ENCODE measurements at regions not wholly inside any gene's neighbourhood (a gene's known extent, or its start where the extent isn't known, plus 50 kb on each side); places are given as distances from the start of the nearest gene placed in this dataset.

DNA sequence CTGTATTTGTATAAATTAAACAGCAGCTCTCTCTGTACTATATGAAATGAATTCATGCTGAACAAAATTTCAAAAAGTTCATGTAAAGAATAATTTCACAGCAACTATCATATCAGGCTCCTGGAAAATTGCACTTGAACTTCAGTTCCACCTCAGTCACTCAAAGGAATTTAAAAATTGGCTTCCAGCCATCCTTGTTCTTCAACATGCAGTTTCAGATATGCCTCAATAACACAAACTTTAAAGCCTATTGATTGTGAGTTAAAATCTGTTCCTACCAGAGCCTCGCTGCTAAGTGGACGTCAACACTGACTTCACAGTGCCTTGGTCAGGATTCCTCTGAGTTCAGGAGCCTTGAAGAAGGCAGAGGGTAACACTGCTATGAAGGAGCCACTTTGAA, 418.7 kb upstream of the WWC1 start:
- no peak overlapping the region for H3K4me3 ChIP-seq (ENCODE audit: low read depth, low read length)
- no peak for DNase-seq (ENCODE audit: low read depth)
- TF ChIP-seq CTCF (IDR thresholded peaks at IDR 0.05; ENCODE audit: insufficient read depth, low read length): no peak

DNA sequence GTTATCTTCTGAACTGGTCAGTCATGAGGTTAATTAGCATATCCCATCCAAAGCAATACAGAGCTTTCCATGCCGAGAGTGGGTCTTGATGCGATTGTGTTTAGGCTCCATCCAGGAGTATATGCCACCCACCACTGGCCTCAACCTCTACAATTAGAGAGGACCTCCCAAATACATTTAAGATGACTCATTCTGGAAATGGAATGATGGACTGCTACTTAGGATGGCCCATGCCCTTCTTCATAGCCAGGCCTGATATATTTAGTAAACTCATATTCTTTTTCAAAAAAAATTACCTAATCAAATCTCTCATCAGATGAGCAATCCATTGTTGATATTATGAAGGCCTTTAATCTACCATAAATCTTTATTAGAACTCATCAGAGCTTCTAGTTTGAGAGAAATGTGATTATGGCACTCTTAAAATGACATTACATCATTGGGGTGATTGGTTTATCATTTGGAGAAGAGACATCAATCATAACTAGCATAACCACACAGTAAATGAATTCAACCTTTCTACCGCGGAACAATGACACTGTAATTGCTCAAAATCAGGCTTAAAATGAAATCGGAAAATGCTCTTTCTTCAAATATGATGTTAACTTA, 414.2 kb upstream of the WWC1 start:
- no peak overlapping the region for H3K4me3 ChIP-seq (ENCODE audit: low read depth, low read length)
- TF ChIP-seq CTCF (IDR thresholded peaks at IDR 0.05; ENCODE audit: insufficient read depth, low read length): no peak
- DNase-seq (ENCODE audit: low read depth): no peak

- no peak for DNase-seq (ENCODE audit: low read depth)
- TF ChIP-seq CTCF (IDR thresholded peaks at IDR 0.05; ENCODE audit: insufficient read depth, low read length): no peak
- H3K4me3 ChIP-seq (ENCODE audit: low read depth, low read length): no peak overlapping the region
Measured at GRCh38 chr5:167877924-167878323, 413.5 kb upstream of the WWC1 start.

DNA sequence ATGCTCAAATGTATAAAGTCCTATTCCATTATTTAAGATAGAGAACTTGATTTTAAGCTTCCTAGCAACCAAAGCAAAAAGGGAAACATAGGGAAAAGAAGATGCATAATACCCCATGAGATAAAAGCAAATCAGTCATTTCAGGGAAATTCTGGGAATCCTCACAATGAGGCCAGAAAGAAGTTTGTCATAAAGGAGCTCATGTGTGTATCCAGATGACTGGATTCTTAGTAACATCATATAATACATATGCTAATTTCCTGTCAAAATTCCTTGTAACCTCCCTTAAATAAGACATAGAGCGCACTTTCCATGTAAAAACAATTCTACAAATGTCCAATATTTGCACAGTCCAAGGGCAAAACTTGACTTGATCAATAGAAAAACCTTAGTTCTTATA, 411.0 kb upstream of the WWC1 start:
- no peak for TF ChIP-seq CTCF (IDR thresholded peaks at IDR 0.05; ENCODE audit: insufficient read depth, low read length)

DNA sequence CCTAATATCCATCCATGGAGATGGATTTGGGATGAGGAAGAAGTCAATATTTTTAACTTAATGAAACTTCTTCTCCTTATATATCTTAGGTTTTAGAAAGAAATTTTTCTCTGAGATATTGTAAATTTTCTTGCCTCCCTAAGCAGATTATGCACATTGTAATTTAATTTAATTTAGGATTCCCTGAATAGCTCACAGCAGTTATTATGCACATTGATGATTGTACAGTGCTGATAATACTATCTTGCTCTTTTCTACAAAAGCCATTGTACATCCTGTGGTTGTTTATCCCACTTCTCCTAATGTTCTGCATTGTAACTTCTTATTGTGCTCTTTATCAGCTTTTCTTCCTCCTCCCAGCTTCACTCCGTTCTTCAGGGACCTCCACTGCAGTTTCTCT, 410.4 kb upstream of the WWC1 start:
- TF ChIP-seq CTCF (IDR thresholded peaks at IDR 0.05; ENCODE audit: insufficient read depth, low read length): no peak
- DNase-seq (ENCODE audit: low read depth): no peak
- no peak overlapping the region for H3K4me3 ChIP-seq (ENCODE audit: low read depth, low read length)

More for the DNA sequence above, 411.0 kb upstream of the WWC1 start:
- DNase-seq (ENCODE audit: low read depth): no peak
- no peak overlapping the region for H3K4me3 ChIP-seq (ENCODE audit: low read depth, low read length)

DNA sequence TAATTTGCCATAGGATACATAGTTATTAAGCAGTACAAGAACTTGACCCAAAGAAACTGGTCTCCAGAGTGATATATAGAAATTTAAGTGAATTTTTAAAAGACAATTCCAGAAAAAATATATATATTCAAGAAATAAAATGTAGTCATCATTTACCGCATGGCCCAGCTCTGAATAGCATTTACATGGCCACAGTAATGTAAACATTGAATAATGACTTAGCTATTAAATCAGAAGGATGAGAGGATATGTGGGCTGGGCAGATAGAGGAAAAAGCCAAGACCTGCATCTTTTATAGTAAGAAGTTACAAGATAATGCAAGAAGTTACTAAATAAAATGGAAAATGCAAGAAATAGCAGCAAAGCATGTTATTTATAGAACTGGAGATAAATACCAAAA, 405.2 kb upstream of the WWC1 start:
- H3K4me3 ChIP-seq (ENCODE audit: low read depth, low read length): no peak overlapping the region
- no peak for DNase-seq (ENCODE audit: low read depth)
- no peak for TF ChIP-seq CTCF (IDR thresholded peaks at IDR 0.05; ENCODE audit: insufficient read depth, low read length)

- H3K4me3 ChIP-seq (ENCODE audit: low read depth, low read length): no peak overlapping the region
- DNase-seq (ENCODE audit: low read depth): no peak
- no peak for TF ChIP-seq CTCF (IDR thresholded peaks at IDR 0.05; ENCODE audit: insufficient read depth, low read length)
Measured at GRCh38 chr5:167888393-167888792, 403.1 kb upstream of the WWC1 start.
